ENCODE measurements at regions not wholly inside any gene's neighbourhood (a gene's known extent, or its start where the extent isn't known, plus 50 kb on each side); places are given as distances from the start of the nearest gene placed in this dataset.

DNA sequence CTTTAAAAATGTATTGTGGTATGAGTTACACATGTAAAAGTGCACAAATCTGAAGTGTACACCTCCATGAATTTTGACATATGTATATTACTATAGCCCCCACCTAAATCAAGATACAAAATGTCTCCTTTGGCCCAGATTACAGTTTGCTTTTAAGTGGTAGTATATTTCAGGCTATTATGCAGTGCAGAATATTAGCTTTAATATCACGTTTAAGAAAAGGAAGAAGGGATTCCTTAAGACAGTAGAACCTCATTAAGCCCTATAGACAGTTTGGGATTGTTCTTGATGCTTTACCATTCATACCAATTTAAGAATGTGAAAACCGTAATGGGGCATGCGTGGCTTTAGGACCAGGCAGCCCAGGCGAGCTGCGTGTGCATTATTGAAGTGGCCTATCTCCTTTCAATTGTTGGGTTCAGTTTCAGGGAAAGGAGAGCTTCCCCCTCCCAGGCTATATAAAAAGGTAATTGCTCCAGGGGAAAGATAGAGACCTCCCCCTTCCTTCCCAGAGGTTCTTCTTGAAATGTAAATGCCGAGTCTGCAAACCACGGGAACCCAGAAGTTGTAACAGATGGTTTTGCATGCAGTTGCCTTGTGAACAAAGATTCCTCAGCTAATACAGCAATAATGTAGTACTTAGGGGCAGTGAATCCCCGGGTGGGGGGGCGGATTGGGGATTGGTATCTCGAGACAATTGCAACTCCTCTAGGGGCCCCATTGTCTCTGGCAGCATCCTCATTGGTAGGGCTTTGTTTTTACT is 106.1 kb downstream of the UCHL1 start:
- no peak overlapping the region for H4K8ac ChIP-seq (ENCODE audit: extremely low read depth, insufficient read depth, low read length)
- no peaks in the 10 kb centered on the region; a peak in 1 of 8 replicates for H3K36me3 ChIP-seq (ENCODE audit: control insufficient read depth in 2 of 4, insufficient read depth in 4 of 4, low read length in 3 of 4)
- no peak overlapping the region for H4K5ac ChIP-seq (ENCODE audit: insufficient read length, low read depth, low read length)
- no peak overlapping the region for H3K56ac ChIP-seq (replicated peaks; ENCODE audit: insufficient read length, low read depth, low read length)
- H3K14ac ChIP-seq (ENCODE audit: insufficient read length) = no peak overlapping the region
- H3K79me2 ChIP-seq (ENCODE audit: control insufficient read depth in 1 of 2, insufficient read depth in 2 of 2, low read length in 2 of 2) = no peaks in the 10 kb centered on the region
- DNase-seq (ENCODE audit: low read depth in 1 of 2, low spot score in 2 of 2) (peak; percentile 72 to 83), FAIRE-seq (peak; percentile 87)
- H4K91ac ChIP-seq (replicated peaks; ENCODE audit: insufficient read length, low read length) = no peak overlapping the region
- 1% methylated on average over 10 of the region's 10 CpGs; no CpG with 5 or more reads in 1 of the 2 experiments for WGBS, 2 experiments (ENCODE audit: extremely low coverage in 1 of 2, insufficient coverage in 1 of 2, insufficient read length in 1 of 2, insufficient replicate concordance in 2 of 2, low coverage in 1 of 2, low lambda C conversion rate in 2 of 2, missing lambda C conversion rate in 1 of 2)
- peaks cover 19 to 36% (median 26%) of the 10 kb centered on the region in 4 experiments for H3K4me1 ChIP-seq (replicated peaks in 1 of 4; ENCODE audit: control insufficient read depth in 3 of 4, insufficient read depth in 4 of 4, low read length in 3 of 4)
- H2AFZ ChIP-seq (ENCODE audit: low read length) = no peak overlapping the region
- H3K23ac ChIP-seq (ENCODE audit: insufficient read length) = no peak overlapping the region
- H3K23me2 ChIP-seq (ENCODE audit: low read depth, low read length) = peaks cover 18% of the 10 kb centered on the region; the same call in 1 of the 2 replicates
- CTCF ChIA-PET (ENCODE audit: partially characterized antibody) = interaction anchor here (1.2 kb wide), 3 partner anchors 10 to 281 kb away, joined by 3 to 5 read pairs (median 3); no protein-coding TSS in a partner anchor
- H2BK120ac ChIP-seq (replicated peaks; ENCODE audit: low read depth, low read length) = no peak overlapping the region
- no peak overlapping the region for H2BK5ac ChIP-seq (ENCODE audit: low read depth, low read length)
- H3K27ac ChIP-seq (ENCODE audit: low read depth, low read length) = no peak overlapping the region
- H3K18ac ChIP-seq (ENCODE audit: extremely low read depth, low read length) = no peak overlapping the region
- peak overlapping the region in 3 of 4 experiments; percentile 15 to 75 (median 19); a peak in 4 of 8 replicates for H3K4me3 ChIP-seq (ENCODE audit: extremely low read depth in 1 of 4, insufficient read depth in 2 of 4, low read depth in 3 of 4, low read length in 4 of 4)
- H2BK15ac ChIP-seq (ENCODE audit: low read length) = no peak overlapping the region
- H3K9me3 ChIP-seq (ENCODE audit: insufficient read depth in 2 of 2, low read depth in 1 of 2, low read length in 1 of 2) = no peaks in the 10 kb centered on the region
- POLR2A ChIA-PET (ENCODE audit: partially characterized antibody) = interaction anchor here (0.7 to 1.2 kb wide), 3 partner anchors 23 to 106 kb away, joined by 3 to 4 read pairs (median 3); partner anchors contain the start of gene UCHL1
- H3K79me1 ChIP-seq (ENCODE audit: low read depth, low read length) = no peaks in the 10 kb centered on the region
- H2AK5ac ChIP-seq (ENCODE audit: low read depth, low read length) = no peak overlapping the region; the same call in 1 of the 2 replicates
- H2BK12ac ChIP-seq (ENCODE audit: low read depth, low read length) = no peak overlapping the region; the same call in 1 of the 2 replicates
- no peak overlapping the region for H3K9ac ChIP-seq (replicated peaks in 1 of 4; ENCODE audit: extremely low read depth in 1 of 4, low read depth in 3 of 4, low read length in 3 of 4)
- peak overlapping the region; percentile 59 to 95; a peak in 3 of 4 replicates for H3K4me2 ChIP-seq (ENCODE audit: insufficient read depth in 1 of 2, low read depth in 2 of 2, low read length in 2 of 2)
- no peak overlapping the region for H2BK20ac ChIP-seq (ENCODE audit: low read length)
- peaks cover 36 to 72% (median 68%) of the 10 kb centered on the region in 4 experiments for H3K27me3 ChIP-seq (replicated peaks in 1 of 4; ENCODE audit: control insufficient read depth in 3 of 4, extremely low read depth in 1 of 4, insufficient read depth in 3 of 4, low read length in 3 of 4)
- peaks cover 3 to 6% of the 10 kb centered on the region in 2 experiments for H4K20me1 ChIP-seq (replicated peaks in 1 of 2; ENCODE audit: control insufficient read depth in 1 of 2, insufficient read depth in 2 of 2, low read length in 2 of 2)
- no peak overlapping the region for H3K4ac ChIP-seq (replicated peaks; ENCODE audit: insufficient read length, low read depth, low read length)
- TF ChIP-seq, protein P1, sequence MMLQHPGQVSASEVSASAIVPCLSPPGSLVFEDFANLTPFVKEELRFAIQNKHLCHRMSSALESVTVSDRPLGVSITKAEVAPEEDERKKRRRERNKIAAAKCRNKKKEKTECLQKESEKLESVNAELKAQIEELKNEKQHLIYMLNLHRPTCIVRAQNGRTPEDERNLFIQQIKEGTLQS (IDR thresholded peaks at IDR 0.05; ENCODE audit: insufficient read depth, low read depth, low read length) = no peak
- TF ChIP-seq HDAC2 (IDR thresholded peaks at IDR 0.05; ENCODE audit: borderline replicate concordance in 1 of 2, low read depth in 2 of 2, low read length in 2 of 2) (peak in 1 of 2 experiments; percentile 88; a peak in 1 of 4 replicates), CREB1 (IDR thresholded peaks at IDR 0.05) (no peak), MAFK (IDR thresholded peaks at IDR 0.05; ENCODE audit: low read depth, low read length) (0 out of 2 replicates have a peak, but pooled peaks have one; percentile 8), POLR2AphosphoS5 (IDR thresholded peaks at IDR 0.05; ENCODE audit: low read depth, low read length) (peak; percentile 36; the same call in 1 of the 2 replicates), TCF12 (IDR thresholded peaks at IDR 0.05; ENCODE audit: low read depth, low read length) (peak; percentile 93), SP4 (IDR thresholded peaks at IDR 0.05; ENCODE audit: low read length) (0 out of 2 replicates have a peak, but pooled peaks have one; percentile 11), JUND (IDR thresholded peaks at IDR 0.05; ENCODE audit: low read length) (no peak), SP1 (IDR thresholded peaks at IDR 0.05; ENCODE audit: low read depth, low read length) (peak; percentile 68; the same call in 1 of the 2 replicates), BCL11A (IDR thresholded peaks at IDR 0.05; ENCODE audit: low read depth in 2 of 2, low read length in 2 of 2) (peak in 1 of 2 experiments; percentile 8), NANOG (IDR thresholded peaks at IDR 0.05; ENCODE audit: insufficient read depth, low read depth, low read length, poor library complexity, severe bottlenecking) (peak; percentile 89)
